Heart left ventricle (tissue), 16 donors: ENCODE measurements at regions not wholly inside any gene's neighbourhood (a gene's known extent, or its start where the extent isn't known, plus 50 kb on each side); places are given as distances from the start of the nearest gene placed in this dataset.
A peak's percentile ranks its signal among the peaks of the same experiment; 100 is the strongest.

ENCODE experiments used
- ATAC-seq, 4 donors: fragments of 200-7000 bp; cut with Tn5 transposase; one replicate each; pipeline ENCODE4 v1.9.1; 2020 to 2022; ENCODE audit warnings: moderate library complexity in 4 of 4, mild to moderate bottlenecking in 3 of 4, moderate number of reproducible peaks in 1 of 4
- DNase-seq, 5 donors: peaks; one replicate each; pipeline ENCODE4 v3.0.0-alpha.2; 2020
- H3K27ac ChIP-seq, 12 donors: fragments of 200-600 bp; sonication (generic) in 4 of 12; one replicate each; pipeline versions ENCODE4 v1.5.0 to v1.8.0; 2016 to 2022; ENCODE audit warnings: mild to moderate bottlenecking in 2 of 12
- H3K27me3 ChIP-seq, 9 donors: fragments of 200-600 bp; sonication (generic) in 2 of 9; one replicate each; pipeline versions ENCODE4 v1.5.1 to v1.8.0; 2016 to 2022; ENCODE audit warnings: mild to moderate bottlenecking in 3 of 9
- H3K36me3 ChIP-seq, 9 donors: fragments of 200-600 bp; sonication (generic) in 2 of 9; one replicate each; pipeline versions ENCODE4 v1.5.0 to v1.8.0; 2018 to 2022; ENCODE audit warnings: mild to moderate bottlenecking in 2 of 9
- H3K4me1 ChIP-seq, 12 donors: fragments of 200-600 bp; sonication (generic) in 4 of 12; one replicate each; pipeline versions ENCODE4 v1.5.0 to v1.8.0; 2016 to 2022; ENCODE audit warnings: mild to moderate bottlenecking in 3 of 12
- H3K4me3 ChIP-seq, 12 donors: fragments of 200-600 bp; sonication (generic) in 4 of 12; one replicate each; pipeline versions ENCODE4 v1.5.0 to v1.8.0; 2017 to 2022; ENCODE audit warnings: mild to moderate bottlenecking in 9 of 12, moderate library complexity in 4 of 12
- H3K9me3 ChIP-seq, 12 donors: fragments of 200-600 bp; sonication (generic) in 4 of 12; one replicate each; pipeline versions ENCODE4 v1.5.0 to v1.8.0; 2016 to 2022; ENCODE audit warnings: mild to moderate bottlenecking in 1 of 12
- POLR2A ChIP-seq, 2 donors: fragments of 450-650 bp; IDR thresholded peaks; one replicate each; pipeline ENCODE4 v1.6.1; 2017; ENCODE audit warnings: antibody characterized with exemption in 2 of 2, mild to moderate bottlenecking in 2 of 2, moderate library complexity in 2 of 2
- WGBS, 4 donors: extraction: QIAGEN DNeasy Blood & Tissue Kit in 2 of 4; methylation state at CpG; one replicate each; pipeline versions ENCODE4 v1.1.5 to v1.1.7; 2013 to 2018; 5-methylcytosine and 5-hydroxymethylcytosine counted together
- intact Hi-C, 10 donors: fragments of 100-400 bp; cut with DNase I; formaldehyde crosslinking; loops; one replicate each; pipeline versions ENCODE4 v1.11.1 to v1.14.2; 2022
- TF ChIP-seq, protein P1 (sequence below), 12 donors: fragments of 200-600 bp; sonication (generic) in 4 of 12; IDR thresholded peaks; one replicate each; pipeline versions ENCODE4 v1.5.0 to v1.8.0; 2018 to 2022; ENCODE audit warnings: antibody characterized with exemption in 12 of 12, mild to moderate bottlenecking in 5 of 12
- donor health status: ischemic (EF 13 %, LVEDD 7.1; RV severe dilation, severe dysfunction).
- donor health status: healthy with polysubstance abuse.
- donor health status: DM: no; HTN: yes; CAD: no.
- donor health status: DM: no; HTN: no; CAD: no.
- donor health status: ischemic (EF 25% LVEDD 6.9; RV normal size, moderate dysfunction).
- donor health status: ischemic (EF 25% LVEDD 5.7; RV mildly dilated, moderate dysfunction).
- donor health status: healthy.
- donor health status: DM: yes; HTN: yes; CAD: no.
- donor health status: ischemic (EF 35%, LVEDD 5.7; RV mildly dilated, moderate dysfunction).
- donor health status: nonischemic (EF 11% LVEDD 7.7; RV severe dilation, severe dysfunction).
- donor health status: DM: yes; HTN: yes; CAD: no.
- donor health status: PGD.
- donor health status: ischemic (EF 29% LVEDD 5.4; RV normal size, mild dysfunction).
- donor health status: nonischemic (EF 23%, LVEDD 6.1; RV moderate dilation, normal function).

DNA sequence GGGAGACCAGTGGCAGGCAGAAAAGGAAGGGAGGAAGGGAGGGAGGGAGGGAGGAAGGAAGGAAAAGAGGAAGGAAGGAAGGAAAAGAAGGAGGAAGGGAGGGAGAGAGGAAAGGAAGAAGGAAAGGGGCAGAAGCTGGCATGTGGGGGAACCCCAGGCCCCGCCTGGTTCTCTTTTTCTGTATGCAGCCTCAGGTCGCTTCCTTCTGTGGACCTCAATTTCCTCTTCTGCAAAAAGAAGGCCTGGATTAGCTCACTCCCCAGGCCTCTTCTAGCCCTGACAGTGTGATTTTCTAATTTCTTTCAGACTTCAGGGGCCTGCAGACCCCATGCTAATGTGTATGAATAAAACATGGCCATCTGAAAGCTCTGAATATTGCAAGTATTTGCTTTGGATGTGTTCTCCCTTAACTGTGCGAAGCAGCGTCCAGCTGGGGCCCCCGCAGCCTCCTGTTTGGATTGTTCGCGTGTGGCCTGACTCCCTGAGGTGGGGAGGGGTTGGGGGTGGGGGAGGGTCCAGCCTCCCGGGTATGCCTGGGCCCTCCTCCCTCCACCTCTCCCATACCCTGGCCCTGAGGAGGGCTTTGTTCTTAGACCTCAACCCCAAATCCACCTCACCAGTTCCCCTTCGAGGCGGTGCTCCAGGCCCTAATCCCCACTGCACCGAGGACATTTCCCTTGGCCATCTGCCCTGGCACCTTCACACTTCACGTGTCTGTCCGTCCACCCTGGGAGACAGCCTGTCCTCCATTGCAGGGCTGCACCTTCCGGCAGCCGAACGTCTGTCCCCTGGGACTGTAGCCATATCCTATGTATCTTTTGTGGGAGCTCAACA is 199.9 kb upstream of the ATP6AP2 start:
- Histone ChIP-seq H3K4me3 (no peak overlapping the region), H3K27ac (no peak overlapping the region), H3K9me3 (peaks cover 0 to 12% (median 0%) of the 10 kb centered on the region in 12 donors), H3K4me1 (no peaks in the 10 kb centered on the region), H3K27me3 (peaks cover 0 to 2% (median 0%) of the 10 kb centered on the region in 9 donors), H3K36me3 (no peaks in the 10 kb centered on the region)
- DNase-seq, result peak in 2 of 5 donors; percentile 34 to 40
- WGBS, 4 donors, result 36 to 48% (median 46%) methylated on average over 16 of the region's 16 CpGs
- intact Hi-C loops, result no loop called here
- TF ChIP-seq, protein P1, sequence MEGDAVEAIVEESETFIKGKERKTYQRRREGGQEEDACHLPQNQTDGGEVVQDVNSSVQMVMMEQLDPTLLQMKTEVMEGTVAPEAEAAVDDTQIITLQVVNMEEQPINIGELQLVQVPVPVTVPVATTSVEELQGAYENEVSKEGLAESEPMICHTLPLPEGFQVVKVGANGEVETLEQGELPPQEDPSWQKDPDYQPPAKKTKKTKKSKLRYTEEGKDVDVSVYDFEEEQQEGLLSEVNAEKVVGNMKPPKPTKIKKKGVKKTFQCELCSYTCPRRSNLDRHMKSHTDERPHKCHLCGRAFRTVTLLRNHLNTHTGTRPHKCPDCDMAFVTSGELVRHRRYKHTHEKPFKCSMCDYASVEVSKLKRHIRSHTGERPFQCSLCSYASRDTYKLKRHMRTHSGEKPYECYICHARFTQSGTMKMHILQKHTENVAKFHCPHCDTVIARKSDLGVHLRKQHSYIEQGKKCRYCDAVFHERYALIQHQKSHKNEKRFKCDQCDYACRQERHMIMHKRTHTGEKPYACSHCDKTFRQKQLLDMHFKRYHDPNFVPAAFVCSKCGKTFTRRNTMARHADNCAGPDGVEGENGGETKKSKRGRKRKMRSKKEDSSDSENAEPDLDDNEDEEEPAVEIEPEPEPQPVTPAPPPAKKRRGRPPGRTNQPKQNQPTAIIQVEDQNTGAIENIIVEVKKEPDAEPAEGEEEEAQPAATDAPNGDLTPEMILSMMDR (IDR thresholded peaks at IDR 0.05), result no peak
- no peak for TF ChIP-seq POLR2A (IDR thresholded peaks at IDR 0.05)
- peak in 2 of 4 donors; percentile 20 to 66 for ATAC-seq

DNA sequence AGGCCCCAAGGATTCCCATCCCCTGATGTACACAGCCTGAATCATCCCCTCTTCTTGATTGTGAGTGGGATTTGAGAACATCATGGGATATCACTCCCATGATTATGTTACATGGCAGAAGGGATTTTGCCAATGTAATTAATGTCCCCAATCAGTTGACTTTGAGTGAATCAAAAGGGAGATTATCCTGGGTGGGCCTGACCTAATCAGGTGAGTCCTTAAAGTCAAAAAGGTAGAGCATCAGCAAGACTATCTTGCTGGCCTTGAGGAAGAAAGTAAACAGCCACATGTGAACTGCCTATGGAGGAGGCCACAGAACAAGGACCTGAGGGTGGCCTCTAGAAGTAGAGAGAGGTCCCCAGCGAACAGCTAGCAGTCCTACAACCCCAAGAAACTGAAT is 203.1 kb upstream of the ATP6AP2 start:
- Histone ChIP-seq H3K27me3 (peaks cover 0 to 2% (median 0%) of the 10 kb centered on the region in 9 donors), H3K36me3 (no peaks in the 10 kb centered on the region), H3K4me1 (no peaks in the 10 kb centered on the region), H3K27ac (no peak overlapping the region), H3K9me3 (peaks cover 0 to 12% (median 0%) of the 10 kb centered on the region in 12 donors), H3K4me3 (no peak overlapping the region)
- WGBS, 4 donors, result 29 to 93% (median 80%) methylated on average over 1 of the region's 1 CpG
- ATAC-seq (no peak), DNase-seq (no peak)
- intact Hi-C loops, result no loop called here
- TF ChIP-seq POLR2A (IDR thresholded peaks at IDR 0.05), result no peak
- TF ChIP-seq, protein P1 (IDR thresholded peaks at IDR 0.05), result no peak

DNA sequence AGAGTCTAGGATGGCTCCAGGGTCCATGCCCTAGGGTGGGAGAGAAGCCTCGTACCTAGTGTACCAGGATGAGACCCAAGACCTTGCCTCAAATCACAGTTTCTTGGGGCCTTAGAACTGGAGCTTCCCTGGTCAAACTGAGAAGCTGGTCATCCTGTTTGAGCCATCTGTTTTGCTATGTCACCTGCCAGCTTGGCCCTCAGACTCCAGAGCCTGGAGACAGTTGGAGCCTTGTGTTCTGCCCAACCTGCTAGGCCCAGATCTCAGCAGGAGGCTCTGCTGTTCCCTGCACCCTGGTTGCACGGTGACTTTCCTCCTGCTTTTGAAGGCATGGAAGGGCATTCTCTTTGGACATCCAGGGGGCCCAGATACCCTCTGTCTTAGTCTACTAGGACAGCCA is 206.3 kb upstream of the ATP6AP2 start:
- H3K4me1 ChIP-seq, result no peaks in the 10 kb centered on the region
- H3K4me3 ChIP-seq, result no peak overlapping the region
- no peak overlapping the region for H3K27ac ChIP-seq
- H3K27me3 ChIP-seq, result peaks cover 0 to 5% (median 0%) of the 10 kb centered on the region in 9 donors
- no peaks in the 10 kb centered on the region for H3K36me3 ChIP-seq
- intact Hi-C loops, result no loop called here
- TF ChIP-seq POLR2A (IDR thresholded peaks at IDR 0.05), result no peak
- TF ChIP-seq, protein P1 (IDR thresholded peaks at IDR 0.05), result no peak
- no peak for ATAC-seq
- no peak for DNase-seq
- 62 to 93% (median 86%) methylated on average over 2 of the region's 2 CpGs for WGBS, 4 donors
- H3K9me3 ChIP-seq, result peaks cover 0 to 12% (median 0%) of the 10 kb centered on the region in 12 donors

DNA sequence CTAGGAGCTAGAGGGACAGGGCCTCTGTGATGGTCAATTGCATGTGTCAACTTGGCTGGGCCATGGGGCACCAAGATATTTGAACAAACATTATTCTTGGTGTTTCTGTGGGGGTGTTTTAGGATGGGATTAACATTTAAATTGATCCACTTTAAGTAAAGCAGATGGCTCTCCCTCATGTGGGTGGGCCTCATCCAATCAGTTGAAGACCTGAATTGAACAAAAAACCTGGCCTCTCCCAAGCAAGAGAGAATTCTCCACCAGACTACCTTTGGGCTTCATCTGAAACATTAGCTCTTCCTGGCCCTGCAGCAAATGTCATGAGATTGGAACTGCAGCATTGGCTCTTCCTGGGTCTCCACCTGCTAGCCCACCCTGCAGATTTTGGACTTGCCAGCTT is 207.1 kb upstream of the ATP6AP2 start:
- TF ChIP-seq, protein P1 (IDR thresholded peaks at IDR 0.05), result no peak
- TF ChIP-seq POLR2A (IDR thresholded peaks at IDR 0.05), result no peak
- peaks cover 0 to 9% (median 0%) of the 10 kb centered on the region in 12 donors for H3K9me3 ChIP-seq
- no peaks in the 10 kb centered on the region for H3K4me1 ChIP-seq
- no peak overlapping the region for H3K27ac ChIP-seq
- H3K27me3 ChIP-seq, result peaks cover 0 to 5% (median 0%) of the 10 kb centered on the region in 9 donors
- H3K36me3 ChIP-seq, result no peaks in the 10 kb centered on the region
- no peak overlapping the region for H3K4me3 ChIP-seq
- intact Hi-C loops, result no loop called here
- ATAC-seq (no peak), DNase-seq (no peak)
